GM20000 (cell line): ENCODE measurements at regions not wholly inside any gene's neighbourhood (a gene's known extent, or its start where the extent isn't known, plus 50 kb on each side); places are given as distances from the start of the nearest gene placed in this dataset.

ENCODE experiments used
- DNase-seq: peaks from one replicate; pipeline ENCODE4 v3.0.0; 2012; ENCODE audit warnings: low spot score
- CTCF ChIP-seq: IDR thresholded peaks from 2 replicates; pipeline ENCODE4 v1.5.1; 2012; ENCODE audit warnings: mild to moderate bottlenecking, control low read depth; ENCODE audit errors: extremely low read depth, missing control alignments

- DNase-seq = no peak
- TF ChIP-seq CTCF = no peak
Measured at GRCh38 chr2:220956429-220956828, 615.7 kb downstream of the EPHA4 start.

GRCh38 chr2:220959391-220959802, 612.7 kb downstream of the EPHA4 start:
- TF ChIP-seq CTCF = no peak
- DNase-seq = no peak

- DNase-seq = no peak
- TF ChIP-seq CTCF = no peak
Measured at GRCh38 chr2:220961143-220961860, 610.8 kb downstream of the EPHA4 start.

- no peak for TF ChIP-seq CTCF
- DNase-seq = no peak
Measured at GRCh38 chr2:220962556-220962955, 609.5 kb downstream of the EPHA4 start.

- TF ChIP-seq CTCF = no peak
- no peak for DNase-seq
Measured at GRCh38 chr2:220963076-220963475, 609.0 kb downstream of the EPHA4 start.

- no peak for DNase-seq
- no peak for TF ChIP-seq CTCF
Measured at GRCh38 chr2:220963930-220964329, 608.2 kb downstream of the EPHA4 start.

GRCh38 chr2:220966636-220967035, 605.5 kb downstream of the EPHA4 start:
- no peak for DNase-seq
- TF ChIP-seq CTCF = no peak
